NOMO-1 treated with dmso at 0.1 percent for 144 hours (cell line): ENCODE measurements at regions not wholly inside any gene's neighbourhood (a gene's known extent, or its start where the extent isn't known, plus 50 kb on each side); places are given as distances from the start of the nearest gene placed in this dataset.
"Not testable (repeated sequence)": the region's sequence is repeated elsewhere in the genome, so short reads cannot be mapped to it uniquely, and the experiment has no call there.

Experiments used
- DNase-seq: peaks from one replicate; lab custom pipeline; 2025; ENCODE audit not compliant: unreplicated experiment; lab: John Stamatoyannopoulos, UW

DNA sequence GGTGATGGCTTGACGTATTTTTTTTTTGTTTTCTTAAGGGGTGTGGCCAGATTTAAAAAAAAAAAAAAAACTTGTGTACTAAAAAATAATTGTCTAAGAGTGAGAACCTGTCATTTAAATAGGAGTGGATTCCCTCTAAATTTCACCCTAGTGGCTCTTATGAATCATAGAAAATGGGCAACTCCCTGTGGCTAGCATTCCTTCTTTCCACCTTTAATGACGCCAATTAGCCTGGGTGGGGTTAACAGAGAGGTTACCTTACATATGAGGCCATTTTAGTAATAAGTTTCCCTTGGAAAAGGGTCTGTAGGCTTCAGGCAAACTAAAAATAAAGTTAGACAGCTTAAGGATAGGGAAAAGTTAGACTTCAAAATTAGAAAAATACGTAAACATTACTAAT lies 223.5 kb upstream of the FAM241A start:
- no peak for DNase-seq

DNA sequence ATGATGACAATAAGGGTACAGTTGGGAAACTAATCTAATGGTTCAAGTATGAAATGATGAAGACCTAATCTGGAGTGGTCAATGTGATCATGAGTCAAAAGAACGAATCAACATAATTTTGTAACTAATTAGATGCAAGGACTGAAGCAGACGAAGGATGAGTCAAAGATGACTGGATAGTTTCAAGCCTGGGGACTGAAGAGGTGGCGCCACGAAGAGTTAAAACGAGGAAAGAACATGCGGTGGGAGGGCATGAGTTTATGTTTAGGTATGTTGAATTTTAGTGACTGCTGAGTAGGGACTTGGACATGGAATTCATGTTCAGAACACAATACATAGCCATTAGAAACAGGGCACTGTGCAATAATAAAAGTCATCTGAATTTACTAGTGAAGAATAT lies 221.5 kb upstream of the FAM241A start:
- no peak for DNase-seq

DNA sequence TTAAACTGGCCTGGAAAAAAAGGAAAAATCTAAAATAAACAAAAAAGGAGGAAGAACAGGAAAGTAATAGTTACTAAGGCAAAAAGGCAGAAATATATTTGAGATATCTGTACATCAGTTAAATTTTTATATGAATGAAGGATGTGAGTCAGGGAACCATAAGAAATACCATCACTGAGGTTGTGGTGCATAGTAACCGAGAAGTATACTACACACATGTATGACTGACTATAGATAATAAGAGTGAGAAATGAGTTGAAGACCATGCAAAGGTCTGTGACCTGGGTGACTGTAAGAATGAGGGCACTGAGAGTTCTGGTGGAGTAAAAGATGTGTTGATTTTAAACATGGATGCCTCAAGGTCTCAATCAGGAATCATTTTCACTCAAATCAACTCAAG lies 220.6 kb upstream of the FAM241A start:
- no peak for DNase-seq

DNA sequence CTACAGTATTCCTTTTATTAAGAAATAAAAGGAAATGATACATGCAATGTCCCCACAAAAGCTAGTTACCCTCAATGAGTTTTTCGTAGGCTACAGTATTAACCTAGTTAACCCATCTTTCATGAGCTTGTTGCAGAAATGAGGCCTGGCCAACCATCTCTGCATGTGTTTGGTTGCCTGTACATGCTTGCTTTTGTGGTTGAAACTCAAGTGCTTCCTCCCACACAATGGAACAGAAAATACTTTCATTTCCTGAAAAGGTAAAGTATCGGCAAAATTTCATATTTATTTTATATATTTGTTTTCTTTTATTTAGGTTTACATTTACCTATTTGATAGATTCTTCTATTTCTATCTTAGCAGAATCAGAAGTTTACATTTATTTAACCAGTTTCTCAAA lies 214.6 kb upstream of the FAM241A start:
- DNase-seq: peak; percentile 66

DNA sequence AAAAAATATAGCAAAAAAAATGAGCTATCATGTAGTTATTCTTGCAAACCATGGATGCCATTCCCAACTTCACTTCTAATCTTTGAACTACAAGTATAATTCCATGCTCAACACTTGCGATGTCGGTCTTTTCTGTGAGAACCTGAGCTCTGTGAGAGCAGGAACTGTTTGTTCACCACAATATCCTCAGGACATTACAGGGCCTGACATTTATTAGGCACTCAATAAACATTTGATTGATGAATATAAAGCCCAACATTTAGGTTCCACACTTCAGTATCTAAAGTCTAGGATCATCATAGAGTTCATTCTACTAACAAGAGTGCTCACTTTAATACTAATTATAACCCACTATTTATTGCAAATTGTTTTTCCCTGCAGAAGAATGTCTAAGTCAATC lies 211.6 kb upstream of the FAM241A start:
- no peak for DNase-seq

DNA sequence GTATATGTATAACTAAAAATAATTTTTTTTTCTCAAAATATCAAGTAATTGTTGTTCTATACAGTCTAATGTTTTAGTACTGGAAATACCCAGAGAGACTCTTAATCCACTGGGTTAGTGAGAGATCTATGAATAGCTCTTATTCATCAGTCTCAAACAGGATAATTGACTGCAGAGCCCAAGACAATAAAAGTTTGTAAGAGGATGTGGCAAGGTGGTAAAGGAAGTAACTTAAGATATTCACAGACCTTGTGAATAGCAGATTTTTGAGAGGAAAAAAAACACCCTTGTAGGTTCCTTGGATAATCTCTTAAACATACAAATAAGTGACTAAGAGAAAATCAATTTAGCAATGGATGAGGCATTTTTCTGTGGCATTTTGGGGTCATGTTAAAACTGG lies 210.9 kb upstream of the FAM241A start:
- DNase-seq: peak; percentile 25

DNA sequence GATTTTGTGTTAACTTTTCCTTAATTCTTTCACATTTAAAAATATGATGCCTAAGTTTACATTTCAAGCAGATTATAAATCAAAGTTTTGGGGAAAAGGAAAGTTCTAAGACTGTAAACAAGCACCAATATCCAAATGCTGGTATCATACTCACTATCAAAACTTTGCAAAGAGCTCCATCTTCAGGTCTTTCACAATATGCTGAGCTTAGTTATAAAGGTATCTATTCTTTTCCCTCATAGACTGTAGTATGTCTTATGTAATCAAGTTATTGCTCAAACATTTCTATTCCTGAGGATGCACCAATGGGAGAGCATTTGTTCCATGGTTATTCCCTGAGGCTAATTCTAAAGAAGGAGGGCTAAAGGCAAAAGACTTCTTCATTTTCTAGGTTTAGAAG lies 207.9 kb upstream of the FAM241A start:
- peak; percentile 27 for DNase-seq

DNA sequence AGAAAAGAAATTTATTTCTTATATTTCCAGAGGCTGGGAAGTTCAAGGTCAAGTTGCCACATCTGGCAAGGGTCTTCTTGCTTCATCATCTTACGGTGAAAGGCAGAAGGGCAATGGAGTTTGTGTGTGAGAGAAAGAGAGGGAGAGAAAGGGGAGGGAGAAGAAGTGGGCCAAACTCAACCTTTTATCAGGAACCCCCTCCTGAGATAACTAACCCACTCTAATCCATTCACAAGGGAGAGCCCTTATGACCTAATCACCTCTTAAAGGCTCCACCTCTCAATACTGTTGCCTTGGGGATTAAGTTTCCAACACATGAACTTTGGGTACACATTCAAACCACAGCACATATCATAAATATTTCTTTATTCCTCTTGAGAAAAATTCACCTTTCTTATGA lies 203.3 kb upstream of the FAM241A start:
- no peak for DNase-seq

DNA sequence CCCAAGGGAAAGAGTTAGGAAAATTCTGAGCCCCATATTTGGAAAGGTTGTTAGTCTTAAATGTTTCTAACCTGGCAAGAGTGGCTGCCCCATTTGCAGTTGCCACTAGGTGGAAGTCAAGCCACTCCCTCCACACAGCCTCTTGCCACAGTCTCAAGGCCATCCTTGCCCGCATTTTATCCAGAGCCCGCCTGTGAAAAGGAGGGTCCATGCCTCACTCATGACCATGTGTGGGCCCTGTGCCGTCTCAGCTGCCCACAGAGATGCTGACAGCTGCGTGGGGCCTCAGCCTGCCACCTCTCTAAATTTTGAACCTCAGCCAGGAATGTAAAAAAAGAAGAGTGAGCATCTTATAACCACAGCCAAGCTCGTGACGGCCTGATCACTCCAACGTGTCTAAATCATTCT lies 201.5 kb upstream of the FAM241A start:
- DNase-seq: peak; percentile 30

DNA sequence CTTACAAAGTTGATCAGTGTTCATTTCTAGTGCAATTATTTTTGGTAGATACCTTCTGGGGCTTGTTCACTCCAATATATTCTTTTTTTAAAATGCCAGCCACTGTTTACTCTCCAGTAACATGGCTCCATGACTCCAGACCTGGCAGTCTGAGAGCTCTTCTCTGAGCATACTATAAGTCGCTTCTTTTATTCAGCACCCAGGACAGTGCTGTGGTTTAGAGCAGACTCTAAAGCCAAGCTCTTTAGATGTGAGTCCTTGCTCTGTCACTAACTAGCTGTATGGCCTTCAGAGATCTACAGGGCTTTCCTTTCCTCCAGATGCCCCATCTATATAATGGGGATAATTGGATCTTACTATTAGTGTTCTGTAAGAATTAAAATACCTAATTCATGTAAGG lies 200.2 kb upstream of the FAM241A start:
- no peak for DNase-seq

DNA sequence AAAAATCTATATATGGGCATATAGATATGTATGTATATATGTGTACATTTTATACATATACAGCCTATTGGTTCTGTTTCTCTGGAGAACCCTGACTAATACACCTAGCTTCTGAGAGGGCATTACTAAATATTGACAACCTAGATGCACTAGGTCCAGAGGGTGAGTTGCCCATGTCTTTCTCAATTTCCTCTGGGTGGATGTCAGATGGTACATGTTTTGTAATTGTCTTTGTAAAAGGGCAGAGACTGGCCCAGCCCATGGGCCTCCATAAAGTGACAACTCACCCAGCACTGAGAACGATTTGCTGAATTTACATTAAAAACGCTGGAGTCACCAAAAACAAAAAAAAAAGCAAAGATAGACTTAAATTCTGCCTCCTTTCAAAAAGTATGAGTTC lies 198.5 kb upstream of the FAM241A start:
- DNase-seq: peak; percentile 4

DNA sequence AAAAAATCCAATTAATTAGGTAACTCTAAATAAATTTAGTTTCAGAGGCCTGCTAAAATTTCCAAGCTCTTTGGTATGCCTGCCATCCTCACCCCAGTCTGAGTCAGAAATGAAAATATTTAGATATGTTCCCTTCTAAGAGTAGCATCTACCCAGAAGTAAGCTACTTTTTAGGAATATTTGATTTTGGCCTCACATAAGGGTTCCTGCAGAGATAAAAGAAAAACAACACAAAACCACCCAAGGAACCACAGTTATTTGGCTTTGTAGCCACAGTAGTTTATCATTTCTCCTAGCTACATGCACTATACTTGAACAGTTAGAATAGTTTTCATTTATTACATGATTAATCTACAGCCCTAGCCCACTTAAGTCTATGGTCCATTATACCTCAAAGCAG lies 192.6 kb upstream of the FAM241A start:
- no peak for DNase-seq

DNA sequence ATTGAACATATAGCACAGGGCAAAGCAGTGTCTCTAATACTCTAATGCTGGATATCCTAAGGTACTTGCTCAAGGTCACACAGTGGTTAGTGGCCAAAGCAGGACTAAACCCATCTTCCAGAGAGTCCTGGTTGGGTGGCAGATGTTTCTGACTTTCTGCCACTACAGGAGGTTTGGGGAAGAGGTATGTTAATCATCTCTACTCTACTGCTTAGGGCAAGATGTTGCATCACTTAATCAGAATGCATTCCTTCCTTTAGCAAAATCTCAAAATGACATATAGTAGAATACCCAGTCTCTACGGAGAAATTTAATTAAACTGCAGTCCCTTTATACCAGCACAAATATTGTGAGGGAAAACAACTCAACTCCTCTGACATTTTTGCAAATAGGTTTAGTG lies 190.7 kb upstream of the FAM241A start:
- DNase-seq: no peak

DNA sequence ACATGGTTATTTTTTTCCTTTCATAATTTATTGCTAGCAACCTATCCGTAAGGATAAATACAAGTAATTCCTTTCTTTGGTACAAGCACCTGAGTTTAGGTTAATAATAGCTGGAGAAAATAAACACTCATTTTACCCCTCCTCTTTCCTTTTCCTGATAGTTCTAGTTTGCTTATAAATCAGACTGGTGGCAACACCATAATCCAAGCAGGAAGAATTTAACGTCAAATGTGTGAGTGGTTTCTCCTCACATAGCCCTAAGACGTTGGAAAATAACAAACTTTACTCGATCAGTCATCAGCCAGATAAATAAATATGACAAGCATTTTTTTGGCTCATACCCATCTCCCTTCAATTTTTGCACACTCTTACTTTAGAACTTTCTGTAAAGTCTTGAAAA lies 190.3 kb upstream of the FAM241A start:
- DNase-seq: no peak

DNA sequence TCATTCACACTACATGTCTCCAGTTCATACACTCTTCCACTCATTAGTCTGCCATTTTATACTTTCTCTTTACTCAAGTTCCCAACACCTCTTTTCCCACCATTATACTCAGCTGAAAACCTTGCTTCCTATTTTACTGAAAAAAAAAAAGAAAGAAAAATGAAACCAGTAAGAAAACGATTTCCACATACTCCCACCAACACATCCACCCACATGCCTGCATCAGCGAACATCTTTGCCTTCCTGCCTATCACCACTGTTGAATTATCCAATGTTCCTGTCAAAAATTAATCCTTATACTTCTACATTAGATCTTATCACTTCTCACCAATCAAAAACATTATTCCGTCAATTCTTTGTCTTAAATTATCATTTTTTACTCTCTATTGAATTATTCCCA lies 188.1 kb upstream of the FAM241A start:
- no peak for DNase-seq

DNA sequence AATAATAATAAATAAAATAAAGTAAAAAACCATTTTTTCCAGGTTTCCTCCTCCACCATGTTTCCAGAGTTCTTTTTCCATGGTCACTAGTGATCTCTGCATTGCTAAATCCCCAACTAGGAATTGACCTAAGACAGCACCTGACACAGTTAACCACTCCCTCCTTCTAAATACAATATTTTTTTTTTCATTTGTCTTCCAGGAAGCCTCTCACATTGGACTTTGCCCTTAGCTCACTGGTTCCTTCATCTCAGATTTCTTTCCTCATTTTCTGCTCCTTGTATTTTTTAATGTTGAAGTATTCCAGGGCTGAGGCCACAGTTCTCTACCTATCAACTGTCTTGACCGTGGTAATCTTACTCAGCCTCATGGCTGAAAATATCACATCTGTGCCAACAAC lies 187.3 kb upstream of the FAM241A start:
- DNase-seq: no peak

DNA sequence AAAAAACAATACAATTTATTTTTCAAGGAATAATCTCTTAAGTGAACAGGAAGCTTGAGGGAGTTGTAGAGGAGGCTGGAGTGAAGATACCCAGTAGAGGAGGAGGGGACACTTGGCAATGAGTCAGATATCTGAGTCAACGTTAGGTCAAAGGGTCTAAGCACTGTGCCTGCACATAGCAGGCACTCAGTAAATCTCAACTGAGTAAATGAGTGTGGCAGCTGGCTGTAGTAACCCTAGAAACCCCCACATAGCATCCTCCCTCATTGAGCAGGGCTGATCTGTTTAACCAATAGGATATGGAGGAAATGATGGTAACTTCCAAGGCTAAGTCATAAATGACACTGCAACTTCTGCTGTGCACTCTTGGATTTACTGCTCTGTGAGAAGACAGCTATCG lies 186.0 kb upstream of the FAM241A start:
- DNase-seq: no peak

DNA sequence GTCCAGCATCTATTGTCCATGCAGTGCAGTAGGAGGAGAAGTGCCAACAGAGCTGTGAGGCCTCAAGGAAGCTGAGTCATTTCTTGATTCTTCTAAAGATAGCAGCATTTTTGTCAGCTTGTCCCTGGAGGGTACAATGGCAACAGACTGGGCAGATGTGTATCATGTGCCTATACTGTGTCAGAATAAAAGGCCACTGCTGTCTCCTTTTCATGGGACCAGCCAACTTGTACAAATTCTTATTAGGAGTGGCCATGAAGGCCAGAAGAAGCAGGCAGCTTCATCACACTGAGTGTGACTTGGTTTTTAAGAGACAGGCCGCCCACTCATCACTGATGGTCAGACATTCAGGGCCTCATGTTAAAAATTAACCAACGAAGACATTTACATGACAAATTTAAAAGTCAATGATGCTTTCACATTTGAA lies 185.0 kb upstream of the FAM241A start:
- DNase-seq: no peak

DNA sequence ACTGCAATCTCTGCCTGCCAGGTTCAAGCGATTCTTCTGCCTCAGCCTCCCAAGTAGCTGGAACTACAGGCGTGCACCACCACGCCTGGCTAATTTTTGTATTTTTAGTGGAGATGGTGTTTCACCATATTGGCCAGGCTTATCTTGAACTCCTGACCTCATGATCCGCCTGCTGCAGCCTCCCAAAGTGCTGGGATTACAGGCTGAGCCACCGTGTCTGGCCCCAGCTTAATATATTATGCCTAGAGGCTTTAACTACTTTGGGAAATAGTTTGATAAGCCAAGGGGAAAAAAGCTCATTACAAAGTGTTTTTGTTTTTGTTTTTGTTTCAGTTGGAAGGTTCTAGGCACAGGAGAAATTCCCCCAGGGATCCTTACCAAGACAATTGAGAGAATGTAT lies 184.2 kb upstream of the FAM241A start:
- not testable (repeated sequence) for DNase-seq

DNA sequence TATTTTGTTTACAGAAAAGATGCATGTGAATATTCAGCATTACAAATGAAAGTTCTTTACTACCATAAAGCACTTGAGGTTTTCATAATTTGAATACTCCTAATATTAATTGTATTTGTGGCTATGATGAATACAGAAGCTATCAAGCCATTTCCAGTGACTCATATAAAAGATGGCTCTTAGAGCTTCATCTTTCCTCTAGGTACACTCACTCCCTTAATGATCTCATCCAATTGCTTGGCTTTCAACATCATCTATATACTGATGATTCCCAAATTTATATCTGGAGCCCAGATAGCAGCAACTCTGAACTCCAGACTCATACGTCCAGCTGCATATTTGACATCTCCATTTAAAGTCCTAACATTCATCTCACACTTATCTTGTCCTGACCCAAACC lies 183.4 kb upstream of the FAM241A start:
- no peak for DNase-seq

DNA sequence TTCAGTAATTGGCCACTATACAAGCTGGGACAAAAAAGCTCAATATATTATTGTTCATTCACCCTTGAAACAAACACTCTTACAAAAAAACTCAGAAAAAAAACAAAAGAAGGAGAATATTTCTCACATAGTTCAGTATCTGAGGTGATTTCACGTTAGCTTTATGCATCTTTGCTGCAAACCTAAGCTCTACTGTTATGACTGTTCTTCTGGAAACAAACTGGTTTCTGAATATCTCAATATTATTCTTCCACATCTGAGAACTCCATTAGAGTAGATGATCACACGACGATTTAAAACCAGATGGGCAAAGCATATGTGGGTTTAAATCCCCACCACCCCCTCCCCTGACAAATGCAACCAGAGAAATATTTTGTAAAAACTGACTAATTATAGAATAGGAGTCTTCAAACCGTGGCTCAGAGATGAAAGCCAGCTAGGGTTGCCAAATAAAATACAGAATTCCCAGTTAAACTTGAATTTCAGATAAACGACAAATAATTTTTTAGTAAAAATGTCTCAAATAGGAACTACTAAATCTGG lies 182.0 kb upstream of the FAM241A start:
- DNase-seq: no peak

DNA sequence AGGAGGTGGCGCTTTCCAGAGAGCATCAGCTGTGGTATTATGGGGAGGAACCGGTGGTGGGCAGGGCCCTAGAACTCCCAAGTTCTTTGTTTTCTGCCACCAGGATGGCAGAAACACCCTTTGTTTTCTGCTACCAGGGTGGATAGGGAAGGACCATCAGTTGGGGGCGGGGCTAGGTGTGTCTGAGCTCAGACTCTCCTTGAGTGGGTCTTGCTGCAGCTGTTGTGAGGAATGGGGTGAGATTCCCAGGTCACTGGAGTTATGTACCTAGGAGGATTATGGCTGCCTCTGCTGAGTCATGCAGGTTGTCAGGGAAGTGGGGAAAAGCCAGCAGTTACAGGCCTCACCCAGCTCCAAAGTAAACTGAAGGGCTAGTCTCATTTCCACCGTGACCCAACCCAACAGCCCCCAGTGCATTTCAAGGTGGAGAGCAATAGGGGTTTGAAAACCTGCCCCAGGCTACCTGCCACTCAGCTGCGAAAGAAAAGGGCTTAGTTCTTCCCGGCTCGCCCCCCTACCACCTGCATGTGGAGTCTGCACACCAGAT lies 167.8 kb upstream of the FAM241A start:
- DNase-seq: no peak

DNA sequence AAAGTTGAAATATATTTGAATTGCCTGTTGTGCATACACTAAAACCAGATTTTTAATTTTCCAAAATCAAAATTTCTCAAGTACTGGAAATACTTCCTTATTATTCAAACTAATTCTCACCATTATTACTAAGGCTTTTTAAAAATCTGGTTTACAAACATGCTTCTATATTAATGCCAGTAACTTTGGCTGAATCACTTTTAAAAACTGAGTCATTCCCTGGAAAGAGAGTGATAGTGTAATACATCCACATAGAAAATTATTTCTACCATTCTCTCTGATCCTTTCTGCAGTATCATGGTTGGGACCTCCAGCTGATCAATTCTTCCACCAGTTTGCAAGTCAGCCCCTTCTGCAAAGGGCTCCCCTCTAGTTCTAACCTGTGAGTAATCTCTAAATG lies 165.3 kb upstream of the FAM241A start:
- no peak for DNase-seq

DNA sequence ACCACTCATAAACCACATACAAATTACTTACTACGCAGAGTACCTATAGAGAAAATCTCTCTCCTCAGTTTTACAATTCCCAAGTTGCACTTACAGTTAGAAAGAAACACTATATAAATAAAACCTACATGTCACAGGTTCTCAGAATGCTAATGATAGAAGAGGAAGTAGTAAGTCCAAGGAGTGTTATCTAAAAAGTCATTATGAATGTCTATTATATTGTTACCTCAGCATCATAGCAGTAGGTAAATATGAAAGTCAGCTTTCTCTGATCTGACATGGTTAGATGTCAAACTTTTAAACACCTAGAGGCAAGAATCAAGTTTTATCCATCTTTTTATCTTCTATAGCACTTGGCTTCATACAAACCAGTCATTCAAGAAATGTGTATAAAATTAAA lies 163.2 kb upstream of the FAM241A start:
- no peak for DNase-seq
